Pancreas (tissue), 10 donors: ENCODE measurements at regions not wholly inside any gene's neighbourhood (a gene's known extent, or its start where the extent isn't known, plus 50 kb on each side); places are given as distances from the start of the nearest gene placed in this dataset.

Experiments used
- ATAC-seq, 4 donors: fragments of 200-7000 bp; cut with Tn5 transposase; one replicate each; pipeline versions ENCODE4 v1.8.0 to v1.9.1; 2020; ENCODE audit warnings: mild to moderate bottlenecking in 4 of 4, moderate library complexity in 4 of 4
- DNase-seq, 6 donors: peaks; one replicate each; pipeline ENCODE4 v3.0.0-alpha.2; 2020
- FAIRE-seq: peaks from 2 replicates; lab custom pipeline; 2012; peaks lifted over from hg19 to GRCh38; lab: Jason Lieb, UNC
- H3K27ac ChIP-seq, 4 donors: fragments of 200-600 bp; sonication (generic); 1 replicate in 3 of 4; 2 replicates in 1 of 4; pipeline versions ENCODE4 v1.5.0 to v1.8.0; 2020
- H3K27me3 ChIP-seq, 4 donors: fragments of 200-600 bp; one replicate each; pipeline ENCODE4 v1.8.0; 2021
- H3K36me3 ChIP-seq, 3 donors: fragments of 200-600 bp; sonication (generic) in 1 of 3; one replicate each; pipeline versions ENCODE4 v1.5.0 to v1.8.0; 2020 to 2021
- H3K4me1 ChIP-seq, 3 donors: fragments of 200-600 bp; one replicate each; pipeline ENCODE4 v1.8.0; 2021
- H3K4me3 ChIP-seq, 4 donors: fragments of 200-600 bp; sonication (generic) in 2 of 4; one replicate each; pipeline versions ENCODE4 v1.5.0 to v1.8.0; 2020 to 2021
- H3K9me3 ChIP-seq, 4 donors: fragments of 200-600 bp; one replicate each; pipeline ENCODE4 v1.8.0; 2021
- WGBS, 2 donors: extraction: QIAGEN DNeasy Blood & Tissue Kit; methylation state at CpG; one replicate each; pipeline ENCODE4 v1.1.7; 2013; 5-methylcytosine and 5-hydroxymethylcytosine counted together
- intact Hi-C, 3 donors: fragments of 100-400 bp; cut with DNase I; formaldehyde crosslinking; loops; one replicate each; pipeline versions ENCODE4 v1.11.1 to v1.14.2; 2022
- TF ChIP-seq, protein P1 (sequence below), 4 donors: fragments of 200-600 bp; sonication (generic) in 3 of 4; IDR thresholded peaks; one replicate each; pipeline versions ENCODE4 v1.5.0 to v1.8.0; 2021; ENCODE audit warnings: antibody characterized with exemption in 4 of 4
- donor health status: healthy with polysubstance abuse.
- donor health status: DM: no; HTN: no; CAD: no; lungs with moderate emphysema.
- donor health status: DM: no; HTN: no; CAD: no.
- donor health status: control.
- donor health status: control.
- donor health status: Bipolar disorder and iron deficiency.
- donor health status: DM: yes; HTN: yes; CAD: no.
- donor health status: DM: no; HTN: no; CAD: no.
- donor health status: DM: no; HTN: no; CAD: no.
- donor health status: DM: yes; HTN: yes; CAD: no.

DNA sequence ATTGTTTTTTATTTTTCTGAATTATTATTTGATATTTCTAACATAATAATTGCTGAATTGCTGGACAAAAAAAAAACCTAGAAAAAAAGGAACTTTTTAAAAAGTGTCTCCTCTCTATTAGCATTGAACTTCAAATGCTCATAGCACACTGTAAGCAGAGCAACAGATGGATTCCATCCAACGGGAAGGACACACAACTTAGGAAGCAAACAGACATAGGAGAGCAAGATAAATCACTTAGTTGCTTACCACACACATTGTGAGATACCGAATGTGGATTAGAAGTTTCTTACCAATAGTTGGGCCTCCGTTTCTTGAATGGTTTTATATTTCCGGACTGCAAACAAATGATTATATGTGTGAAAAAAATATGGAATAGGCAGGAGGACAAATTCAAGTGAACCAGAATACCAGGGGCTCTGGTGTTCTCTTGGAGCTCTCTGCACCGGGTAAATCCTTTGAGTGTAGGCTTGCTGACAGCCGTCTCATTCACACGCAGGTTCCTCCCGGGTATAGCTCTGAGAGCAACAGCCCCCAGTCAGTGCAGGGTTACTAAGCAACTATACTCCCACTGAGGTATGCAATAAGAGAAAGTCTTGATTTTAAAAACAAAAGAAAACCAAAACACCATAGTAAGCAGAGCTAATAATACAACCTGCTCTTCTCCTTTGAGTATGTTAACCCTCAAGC lies 217.6 kb downstream of the TMEM167A start:
- Histone ChIP-seq H3K4me3 (no peak overlapping the region), H3K27me3 (no peaks in the 10 kb centered on the region), H3K36me3 (no peaks in the 10 kb centered on the region), H3K9me3 (no peaks in the 10 kb centered on the region), H3K4me1 (peaks cover 3 to 12% (median 12%) of the 10 kb centered on the region in 3 donors), H3K27ac (no peak overlapping the region)
- no peak for DNase-seq
- intact Hi-C loops: no loop called here
- FAIRE-seq: no peak
- TF ChIP-seq, protein P1, sequence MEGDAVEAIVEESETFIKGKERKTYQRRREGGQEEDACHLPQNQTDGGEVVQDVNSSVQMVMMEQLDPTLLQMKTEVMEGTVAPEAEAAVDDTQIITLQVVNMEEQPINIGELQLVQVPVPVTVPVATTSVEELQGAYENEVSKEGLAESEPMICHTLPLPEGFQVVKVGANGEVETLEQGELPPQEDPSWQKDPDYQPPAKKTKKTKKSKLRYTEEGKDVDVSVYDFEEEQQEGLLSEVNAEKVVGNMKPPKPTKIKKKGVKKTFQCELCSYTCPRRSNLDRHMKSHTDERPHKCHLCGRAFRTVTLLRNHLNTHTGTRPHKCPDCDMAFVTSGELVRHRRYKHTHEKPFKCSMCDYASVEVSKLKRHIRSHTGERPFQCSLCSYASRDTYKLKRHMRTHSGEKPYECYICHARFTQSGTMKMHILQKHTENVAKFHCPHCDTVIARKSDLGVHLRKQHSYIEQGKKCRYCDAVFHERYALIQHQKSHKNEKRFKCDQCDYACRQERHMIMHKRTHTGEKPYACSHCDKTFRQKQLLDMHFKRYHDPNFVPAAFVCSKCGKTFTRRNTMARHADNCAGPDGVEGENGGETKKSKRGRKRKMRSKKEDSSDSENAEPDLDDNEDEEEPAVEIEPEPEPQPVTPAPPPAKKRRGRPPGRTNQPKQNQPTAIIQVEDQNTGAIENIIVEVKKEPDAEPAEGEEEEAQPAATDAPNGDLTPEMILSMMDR (IDR thresholded peaks at IDR 0.05): no peak
- 54 to 62% methylated on average over 8 of the region's 8 CpGs for WGBS, 2 donors
- no peak for ATAC-seq

DNA sequence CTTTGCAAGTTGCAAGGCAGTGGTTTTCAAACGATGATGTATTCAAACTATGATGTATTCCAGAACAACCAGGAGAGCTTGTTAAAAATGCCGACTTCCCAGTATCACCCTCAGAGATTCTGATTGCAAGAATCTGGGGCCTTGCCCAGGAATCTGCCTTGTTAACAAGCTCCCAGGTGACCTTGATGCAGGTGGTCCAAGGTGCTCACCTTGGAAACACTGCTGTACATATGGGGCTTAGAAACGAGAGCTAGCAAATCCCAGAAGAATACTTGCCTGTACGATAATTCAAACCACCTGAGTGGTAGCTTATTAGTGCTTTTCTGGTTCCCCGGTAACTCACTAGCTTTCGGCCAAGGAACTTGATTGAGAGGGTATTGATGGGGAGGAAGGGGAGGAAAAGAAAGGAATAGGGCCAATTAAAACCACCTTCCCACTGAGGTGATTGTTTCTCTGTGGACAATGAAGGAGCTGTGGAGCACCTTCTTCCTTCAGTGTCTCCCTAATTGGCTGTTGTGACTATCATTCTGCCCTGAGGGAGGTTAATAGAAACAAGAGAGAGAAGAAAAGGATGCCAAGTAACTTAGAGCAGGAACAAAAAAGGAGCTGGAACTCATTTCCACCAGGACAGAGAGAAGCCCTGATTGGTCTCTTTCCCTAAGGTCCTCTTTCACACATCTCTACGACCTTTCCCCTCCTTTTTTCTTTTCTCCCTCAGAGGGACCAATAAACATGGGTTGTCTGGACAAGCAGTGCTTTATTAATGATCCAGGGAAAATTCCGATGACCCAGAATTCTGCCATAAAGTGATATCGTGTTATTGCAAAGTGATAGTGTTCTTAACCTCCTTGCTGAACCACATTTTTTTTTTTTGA lies 218.8 kb downstream of the TMEM167A start:
- H3K4me3 ChIP-seq: no peak overlapping the region
- TF ChIP-seq, protein P1 (IDR thresholded peaks at IDR 0.05): no peak
- H3K36me3 ChIP-seq: no peaks in the 10 kb centered on the region
- DNase-seq (no peak), ATAC-seq (no peak), FAIRE-seq (no peak)
- no peaks in the 10 kb centered on the region for H3K9me3 ChIP-seq
- H3K27me3 ChIP-seq: no peaks in the 10 kb centered on the region
- peaks cover 12 to 17% (median 12%) of the 10 kb centered on the region in 3 donors for H3K4me1 ChIP-seq
- no peak overlapping the region for H3K27ac ChIP-seq
- intact Hi-C loops: no loop called here
- WGBS, 2 donors: 74 to 75% methylated on average over 9 of the region's 9 CpGs

DNA sequence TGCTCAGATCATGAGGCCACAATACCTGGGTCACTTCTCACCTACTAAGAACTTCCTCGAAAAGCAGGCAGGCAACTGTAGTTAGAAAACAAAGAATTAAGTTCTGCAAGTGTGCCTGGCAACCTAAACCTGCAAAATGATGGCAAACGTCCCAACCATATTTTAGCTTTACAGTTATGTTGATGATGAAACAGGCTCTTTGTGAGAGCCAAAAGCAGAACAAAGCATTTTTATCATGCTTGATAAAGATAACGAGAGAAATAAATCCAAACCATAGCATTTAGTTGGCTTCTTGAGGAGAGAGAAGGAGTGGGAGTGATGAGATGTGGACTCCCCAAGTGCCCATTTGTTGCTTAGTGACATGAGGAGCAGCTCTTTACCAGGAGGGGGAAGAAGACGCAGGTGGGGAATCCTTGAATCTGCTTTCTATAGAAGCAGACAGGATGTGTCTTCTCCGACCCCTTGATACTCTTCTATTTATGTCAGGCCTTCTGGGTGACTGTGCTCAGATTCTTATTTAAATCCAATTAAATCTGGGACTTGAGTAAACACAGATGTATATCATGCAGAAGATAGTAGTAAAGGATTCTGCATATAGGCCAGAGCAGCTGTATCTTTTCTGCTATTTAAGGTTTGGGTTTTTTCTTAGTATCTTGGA lies 221.2 kb downstream of the TMEM167A start:
- Histone ChIP-seq H3K27ac (no peak overlapping the region), H3K4me3 (no peak overlapping the region), H3K4me1 (peaks cover 12 to 24% (median 20%) of the 10 kb centered on the region in 3 donors), H3K9me3 (no peaks in the 10 kb centered on the region), H3K27me3 (no peaks in the 10 kb centered on the region), H3K36me3 (no peaks in the 10 kb centered on the region)
- 46 to 54% methylated on average over 5 of the region's 5 CpGs for WGBS, 2 donors
- ATAC-seq: peak in 3 of 4 donors; percentile 30 to 45 (median 31)
- no peak for FAIRE-seq
- intact Hi-C loops: no loop called here
- no peak for DNase-seq
- TF ChIP-seq, protein P1 (IDR thresholded peaks at IDR 0.05): no peak

DNA sequence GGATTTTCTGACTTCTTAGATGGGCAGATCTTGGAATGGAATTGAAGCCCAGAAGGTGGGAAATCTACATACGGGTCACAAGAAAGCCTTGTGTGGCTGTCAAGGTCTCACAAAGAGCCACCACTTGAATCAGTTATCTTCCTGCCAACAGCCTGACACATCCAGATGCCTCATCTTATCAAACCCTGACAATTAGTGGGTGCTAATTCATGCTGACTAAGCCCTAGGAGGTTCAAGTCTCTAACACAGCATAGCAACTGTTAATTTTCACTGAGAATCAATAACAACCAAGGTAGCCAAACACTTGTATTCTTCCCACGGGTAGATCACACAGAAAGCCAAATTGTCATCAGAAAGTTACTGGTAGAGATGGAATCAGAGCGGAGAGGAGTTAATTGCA lies 222.2 kb downstream of the TMEM167A start:
- DNase-seq (no peak), ATAC-seq (peak; percentile 70 to 87 (median 77)), FAIRE-seq (no peak)
- Histone ChIP-seq H3K4me3 (no peak overlapping the region), H3K27ac (no peak overlapping the region), H3K36me3 (no peaks in the 10 kb centered on the region), H3K9me3 (no peaks in the 10 kb centered on the region), H3K4me1 (peaks cover 12 to 24% (median 20%) of the 10 kb centered on the region in 3 donors), H3K27me3 (no peaks in the 10 kb centered on the region)
- intact Hi-C loops: no loop called here
- WGBS, 2 donors: 20 to 26% methylated on average over 3 of the region's 3 CpGs
- TF ChIP-seq, protein P1 (IDR thresholded peaks at IDR 0.05): no peak
